Natural killer cell (primary cell): ENCODE measurements at regions not wholly inside any gene's neighbourhood (a gene's known extent, or its start where the extent isn't known, plus 50 kb on each side); places are given as distances from the start of the nearest gene placed in this dataset.

Experiments
- ATAC-seq, 3 donors: fragments of 150-1000 bp in 2 of 3; fragments of 200-7000 bp in 1 of 3; cut with Tn5 transposase; 1 replicate in 1 of 3; 2 replicates in 2 of 3; pipeline ENCODE4 v1.10.0; 2021; ENCODE audit warnings: mild to moderate bottlenecking in 2 of 3, moderate library complexity in 2 of 3
- DNase-seq, 2 donors: peaks; one replicate each; pipeline versions ENCODE4 v3.0.0 to v3.0.0-alpha.2; 2013 to 2021; ENCODE audit warnings: mixed read lengths in 1 of 2
- H3K27ac ChIP-seq: one replicate; pipeline ENCODE4 v1.5.1; 2013; ENCODE audit warnings: mild to moderate bottlenecking, low read length
- H3K27me3 ChIP-seq: one replicate; pipeline ENCODE4 v1.6.1; 2013; ENCODE audit warnings: low read length; ENCODE audit not compliant: control insufficient read depth, insufficient read depth
- H3K36me3 ChIP-seq: one replicate; pipeline ENCODE4 v1.6.1; 2013; ENCODE audit warnings: low read length; ENCODE audit not compliant: control insufficient read depth, insufficient read depth
- H3K4me1 ChIP-seq: one replicate; pipeline ENCODE4 v1.6.1; 2013; ENCODE audit warnings: low read length; ENCODE audit not compliant: control insufficient read depth, insufficient read depth
- H3K4me3 ChIP-seq: one replicate; pipeline ENCODE4 v1.5.1; 2013; ENCODE audit warnings: low read length
- H3K9me3 ChIP-seq: one replicate; pipeline ENCODE4 v1.6.1; 2013; ENCODE audit warnings: low read length; ENCODE audit not compliant: control insufficient read depth, insufficient read depth
- H3K27ac Mint-ChIP-seq, 2 donors: one replicate each; pipeline ENCODE4 v1.8.0; 2022; ENCODE audit warnings: mild to moderate bottlenecking in 2 of 2, mixed read lengths in 2 of 2, moderate library complexity in 1 of 2
- H3K27me3 Mint-ChIP-seq, 2 donors: one replicate each; pipeline ENCODE4 v1.8.0; 2022; ENCODE audit warnings: low read depth in 2 of 2, mixed read lengths in 2 of 2
- H3K36me3 Mint-ChIP-seq: one replicate; pipeline ENCODE4 v1.8.0; 2022; ENCODE audit warnings: mixed read lengths
- H3K4me1 Mint-ChIP-seq, 2 donors: one replicate each; pipeline ENCODE4 v1.8.0; 2022; ENCODE audit warnings: mixed read lengths in 2 of 2
- H3K4me3 Mint-ChIP-seq: one replicate; pipeline ENCODE4 v1.8.0; 2022; ENCODE audit warnings: mild to moderate bottlenecking, moderate library complexity, mixed read lengths
- H3K9me3 Mint-ChIP-seq, 2 donors: one replicate each; pipeline ENCODE4 v1.8.0; 2022; ENCODE audit warnings: mixed read lengths in 2 of 2
- CTCF ChIP-seq: fragments of 200-600 bp; IDR thresholded peaks from one replicate; pipeline ENCODE4 v1.8.0; 2022; ENCODE audit warnings: antibody characterized with exemption
- WGBS: methylation state at CpG from one replicate; pipeline ENCODE4 v1.1.7; 2013; ENCODE audit warnings: missing lambda C conversion rate; ENCODE audit not compliant: insufficient coverage; 5-methylcytosine and 5-hydroxymethylcytosine counted together
- intact Hi-C: fragments of 100-400 bp; cut with micrococcal nuclease; formaldehyde crosslinking; loops from one replicate; pipeline ENCODE4 v1.14.2; 2022

GRCh38 chr21:36249576-36250422, 70.2 kb upstream of the MORC3 start:
- DNase-seq, result peak in 1 of 2 donors; percentile 20
- WGBS, result 94% methylated on average over 20 of the region's 20 CpGs

GRCh38 chr21:36250423-36251075, 69.4 kb upstream of the MORC3 start:
- no peaks in the 10 kb centered on the region for H3K9me3 ChIP-seq
- Mint-ChIP-seq H3K27ac (peak overlapping the region in 1 of 2 donors; percentile 18), H3K4me3 (no peak overlapping the region), H3K27me3 (no peaks in the 10 kb centered on the region), H3K36me3 (peaks cover 8% of the 10 kb centered on the region), H3K4me1 (peaks cover 6 to 7% of the 10 kb centered on the region in 2 donors), H3K9me3 (no peaks in the 10 kb centered on the region)
- peaks cover 61% of the 10 kb centered on the region for H3K36me3 ChIP-seq
- H3K27ac ChIP-seq, result no peak overlapping the region
- DNase-seq, result no peak
- ATAC-seq, result no peak
- H3K4me1 ChIP-seq, result peaks cover 4% of the 10 kb centered on the region
- WGBS, result 97% methylated on average over 17 of the region's 17 CpGs
- H3K27me3 ChIP-seq, result no peaks in the 10 kb centered on the region
- TF ChIP-seq CTCF, result no peak
- H3K4me3 ChIP-seq, result no peak overlapping the region
- intact Hi-C loops, result no loop called here

More at GRCh38 chr21:36249576-36250422, 70.2 kb upstream of the MORC3 start:
- H3K4me3 Mint-ChIP-seq, result no peak overlapping the region
- H3K27me3 Mint-ChIP-seq, result no peaks in the 10 kb centered on the region
- no peak overlapping the region for H3K27ac ChIP-seq
- peaks cover 68% of the 10 kb centered on the region for H3K36me3 ChIP-seq
- intact Hi-C loops, result no loop called here
- no peak for ATAC-seq
- H3K27me3 ChIP-seq, result no peaks in the 10 kb centered on the region
- H3K36me3 Mint-ChIP-seq, result peaks cover 8% of the 10 kb centered on the region
- no peaks in the 10 kb centered on the region for H3K9me3 Mint-ChIP-seq
- peaks cover 4% of the 10 kb centered on the region for H3K4me1 ChIP-seq
- H3K4me1 Mint-ChIP-seq, result peaks cover 6 to 7% of the 10 kb centered on the region in 2 donors
- no peaks in the 10 kb centered on the region for H3K9me3 ChIP-seq
- H3K27ac Mint-ChIP-seq, result peak overlapping the region in 1 of 2 donors; percentile 18
- TF ChIP-seq CTCF, result no peak
- H3K4me3 ChIP-seq, result no peak overlapping the region

- WGBS, result 50% methylated on average over 6 of the region's 6 CpGs
- ATAC-seq, result no peak
- Mint-ChIP-seq H3K9me3 (no peaks in the 10 kb centered on the region), H3K36me3 (peaks cover 7% of the 10 kb centered on the region), H3K27me3 (no peaks in the 10 kb centered on the region), H3K4me1 (peaks cover 6 to 7% of the 10 kb centered on the region in 2 donors), H3K4me3 (no peak overlapping the region), H3K27ac (peak overlapping the region in 1 of 2 donors; percentile 37)
- H3K4me3 ChIP-seq, result no peak overlapping the region
- H3K9me3 ChIP-seq, result no peaks in the 10 kb centered on the region
- TF ChIP-seq CTCF, result no peak
- peak overlapping the region; percentile 37 for H3K27ac ChIP-seq
- intact Hi-C loops, result no loop called here
- peaks cover 4% of the 10 kb centered on the region for H3K4me1 ChIP-seq
- peaks cover 39% of the 10 kb centered on the region for H3K36me3 ChIP-seq
- H3K27me3 ChIP-seq, result no peaks in the 10 kb centered on the region
- no peak for DNase-seq
Observed at GRCh38 chr21:36254106-36254941, 65.7 kb upstream of the MORC3 start.
